NCI-H128 (cell line): ENCODE measurements at regions not wholly inside any gene's neighbourhood (a gene's known extent, or its start where the extent isn't known, plus 50 kb on each side); places are given as distances from the start of the nearest gene placed in this dataset.

Source experiments
- DNase-seq: peaks from one replicate; lab custom pipeline; 2025; ENCODE audit not compliant: unreplicated experiment; lab: John Stamatoyannopoulos, UW

- no peak for DNase-seq
These were observed 378.2 kb upstream of the BTBD3 start for GRCh38 chr20:11539450-11539849.

- no peak for DNase-seq
These were observed 377.1 kb upstream of the BTBD3 start for GRCh38 chr20:11540558-11540957.

DNA sequence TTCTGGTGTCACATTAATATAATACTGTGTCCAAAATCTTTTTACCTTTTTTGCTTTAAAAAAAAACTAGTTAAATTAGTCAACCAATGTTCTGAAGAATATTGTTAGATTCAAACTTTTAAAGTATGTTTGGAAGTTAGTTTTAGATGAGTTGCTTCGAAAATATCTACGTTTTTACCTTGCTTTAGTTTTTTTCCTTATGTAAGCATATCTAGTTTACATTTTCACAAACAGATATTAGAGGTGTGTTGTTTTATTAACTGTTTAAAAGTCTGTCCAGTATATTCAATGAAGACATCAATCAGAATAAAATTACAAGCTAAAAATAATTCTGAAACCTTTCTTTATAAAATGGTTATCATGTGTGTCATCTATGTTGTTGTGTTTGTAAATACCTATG, 375.0 kb upstream of the BTBD3 start:
- no peak for DNase-seq

DNA sequence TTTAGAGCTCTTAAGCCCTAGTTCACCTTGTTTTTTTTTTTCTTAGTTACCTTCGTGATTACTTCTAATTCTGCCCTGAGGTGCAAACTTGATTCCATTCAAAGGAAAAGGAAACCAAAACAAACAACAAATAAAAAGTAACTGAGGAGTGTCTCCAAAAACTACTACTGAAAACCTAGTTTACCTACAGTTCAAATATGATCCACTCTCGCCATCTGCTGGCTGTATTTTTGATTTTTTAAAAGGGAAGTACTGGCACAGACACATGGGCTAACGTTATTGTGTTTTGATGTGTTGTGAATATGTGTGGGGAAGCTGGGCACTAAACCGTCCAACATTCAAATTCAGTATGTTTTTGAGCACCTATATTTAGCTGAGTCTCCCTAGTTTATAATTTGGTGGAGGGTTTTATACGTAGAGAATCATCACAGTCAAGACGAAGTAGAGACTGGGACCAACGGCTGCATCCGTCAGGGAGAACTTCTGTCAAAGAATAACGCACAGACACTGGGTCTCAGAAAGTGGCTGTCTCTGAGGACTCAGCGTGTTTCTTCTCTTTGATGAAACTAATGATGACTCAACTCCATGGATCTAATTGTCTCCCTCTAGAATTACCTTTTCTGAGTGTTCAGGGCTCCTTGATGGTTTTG, 373.5 kb upstream of the BTBD3 start:
- peak; percentile 20 for DNase-seq

DNA sequence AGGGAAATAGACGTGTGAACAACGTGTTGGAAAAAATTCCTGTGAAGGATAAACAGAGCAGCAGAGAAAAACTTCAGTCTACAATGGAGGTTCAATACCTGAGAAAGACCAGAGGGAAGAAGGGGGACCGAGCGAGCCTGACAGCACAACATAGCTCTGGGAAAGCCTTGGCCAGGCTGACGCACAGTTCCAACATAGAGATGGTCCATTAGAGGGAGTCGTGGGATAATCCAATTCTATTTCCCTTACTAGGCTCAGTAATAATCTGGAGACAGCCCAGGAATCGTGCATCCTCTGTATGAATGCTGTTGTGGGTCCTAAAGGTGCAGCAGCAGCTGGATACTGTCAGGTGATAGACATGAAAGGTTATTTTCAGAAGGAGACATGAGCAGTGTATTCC, 370.8 kb upstream of the BTBD3 start:
- no peak for DNase-seq

GRCh38 chr20:11549172-11550103, 368.3 kb upstream of the BTBD3 start:
- no peak for DNase-seq

GRCh38 chr20:11550657-11551338, 366.9 kb upstream of the BTBD3 start:
- no peak for DNase-seq

DNA sequence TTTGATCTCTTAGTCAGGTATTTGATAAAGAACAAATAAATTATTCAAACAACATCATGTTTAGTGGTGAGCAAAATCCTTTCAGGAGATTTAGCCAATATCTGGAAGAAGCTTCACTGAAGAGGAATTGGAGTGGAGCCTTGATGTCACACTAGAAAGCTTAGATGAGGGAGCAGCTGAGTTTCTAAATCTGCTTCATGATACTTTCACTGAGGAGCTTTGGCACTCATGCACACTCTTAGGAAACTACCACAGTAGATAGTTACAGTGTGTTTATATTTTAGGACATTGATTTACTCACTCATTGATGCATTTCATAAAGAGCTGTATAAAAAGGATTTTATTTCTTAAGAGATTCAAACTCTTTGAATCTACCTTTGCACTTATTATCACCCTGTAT, 366.2 kb upstream of the BTBD3 start:
- DNase-seq = no peak

DNA sequence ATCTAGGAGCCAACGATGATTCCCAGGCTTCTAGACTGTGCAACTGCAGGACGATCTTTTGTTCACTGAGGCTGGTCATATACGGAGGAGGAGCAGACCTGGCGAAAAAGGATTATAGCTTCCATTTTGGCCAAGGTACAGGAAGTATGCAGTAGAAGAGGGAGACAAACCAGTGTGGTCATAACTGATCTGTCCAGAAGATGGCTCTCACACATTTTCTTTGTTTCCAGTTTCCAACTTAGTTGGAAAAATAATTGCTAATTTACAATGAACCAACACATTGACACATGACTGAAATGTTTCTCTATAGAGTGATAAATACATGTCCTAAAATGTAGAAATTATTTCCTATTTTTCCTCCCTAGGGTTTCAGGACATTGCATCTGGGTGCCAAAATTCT, 364.1 kb upstream of the BTBD3 start:
- DNase-seq = no peak

DNA sequence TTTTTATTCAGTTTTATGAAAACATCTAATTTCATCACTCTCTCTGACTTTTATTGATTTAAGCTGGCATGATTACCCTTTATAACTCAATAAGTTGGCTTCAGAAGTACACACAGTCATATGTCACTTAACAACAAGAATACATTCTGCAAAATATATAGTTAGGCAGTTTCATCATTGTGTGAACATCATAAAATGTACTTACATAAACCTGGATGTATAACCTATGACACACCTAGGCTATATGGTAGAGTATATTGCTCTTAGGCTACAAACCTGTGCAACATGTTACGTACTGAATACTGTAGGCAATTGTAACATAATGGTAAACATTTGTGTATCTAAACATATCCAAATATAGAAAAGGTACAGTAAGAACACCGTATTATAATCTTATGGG, 362.2 kb upstream of the BTBD3 start:
- DNase-seq = no peak

GRCh38 chr20:11556410-11556809, 361.3 kb upstream of the BTBD3 start:
- no peak for DNase-seq

GRCh38 chr20:11564491-11564890, 353.2 kb upstream of the BTBD3 start:
- no peak for DNase-seq

- no peak for DNase-seq
These were observed 348.5 kb upstream of the BTBD3 start for GRCh38 chr20:11569163-11569562.

GRCh38 chr20:11573507-11573906, 344.2 kb upstream of the BTBD3 start:
- no peak for DNase-seq

DNA sequence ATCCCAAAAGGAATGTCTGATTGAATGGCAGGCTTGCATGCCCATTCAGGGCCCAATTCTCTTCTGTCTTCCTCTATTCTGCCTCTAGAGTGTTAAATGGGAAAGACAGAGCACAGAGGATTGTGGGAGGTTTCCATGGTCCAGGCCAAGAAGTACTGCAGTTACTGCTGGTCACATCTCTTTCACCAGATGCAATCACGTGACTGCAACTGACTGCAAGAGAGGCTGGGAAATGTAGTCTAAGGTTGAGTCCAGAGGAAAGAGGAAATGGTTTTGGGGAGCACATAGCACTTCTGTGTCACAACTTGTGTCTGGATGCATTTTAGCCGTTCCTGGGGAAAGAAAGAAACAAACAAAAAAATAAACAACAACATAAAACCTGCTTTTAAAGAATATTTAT, 336.4 kb upstream of the BTBD3 start:
- no peak for DNase-seq

DNA sequence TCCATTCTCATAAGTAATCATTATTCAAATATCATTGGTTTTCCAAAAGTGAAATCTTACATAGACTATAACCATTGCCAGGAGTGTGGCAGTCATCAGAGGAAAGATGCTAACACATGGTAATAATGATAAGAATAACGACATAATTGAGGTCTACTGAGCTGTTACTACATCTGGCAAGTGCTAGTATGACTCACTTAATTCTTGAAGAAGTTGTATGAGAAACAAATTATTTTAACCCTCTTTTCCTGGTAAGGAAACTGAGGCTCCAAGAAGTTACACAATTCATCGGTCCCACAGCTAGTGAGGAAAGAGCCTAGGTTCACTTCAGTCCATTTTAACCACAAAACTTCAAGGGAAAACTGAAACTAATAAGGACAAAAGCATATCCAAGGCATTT, 335.6 kb upstream of the BTBD3 start:
- no peak for DNase-seq

DNA sequence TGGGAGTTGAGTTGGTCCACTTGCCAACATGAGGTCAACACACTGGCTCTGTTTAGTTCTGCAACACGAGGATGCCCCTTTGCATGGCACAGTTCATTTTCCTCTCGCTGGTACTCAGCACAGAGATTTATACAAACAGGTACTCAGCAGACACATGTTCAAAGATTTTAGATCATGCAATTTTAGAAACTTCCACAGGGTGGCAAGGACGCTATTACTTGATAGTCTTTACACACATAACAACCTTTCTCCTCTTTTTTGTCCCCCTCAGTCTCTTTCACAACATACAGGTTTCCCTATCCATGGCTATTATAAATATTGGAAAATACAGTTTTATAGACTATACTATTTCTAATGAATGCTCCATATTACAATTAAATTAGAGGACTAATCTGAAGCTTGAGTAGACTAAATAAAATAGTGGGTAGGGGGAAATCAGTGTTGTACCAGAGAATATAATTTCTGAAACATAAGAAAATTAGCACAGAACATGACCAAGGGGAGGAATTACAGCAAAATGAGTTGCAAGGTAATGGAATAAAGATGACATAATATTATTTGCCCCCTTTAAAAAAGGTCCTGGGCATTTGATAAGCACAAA, 331.8 kb upstream of the BTBD3 start:
- peak; percentile 14 for DNase-seq

- DNase-seq = no peak
These were observed 328.8 kb upstream of the BTBD3 start for GRCh38 chr20:11588875-11589274.

GRCh38 chr20:11591965-11592364, 325.7 kb upstream of the BTBD3 start:
- no peak for DNase-seq

GRCh38 chr20:11604339-11604738, 313.4 kb upstream of the BTBD3 start:
- DNase-seq = no peak

DNA sequence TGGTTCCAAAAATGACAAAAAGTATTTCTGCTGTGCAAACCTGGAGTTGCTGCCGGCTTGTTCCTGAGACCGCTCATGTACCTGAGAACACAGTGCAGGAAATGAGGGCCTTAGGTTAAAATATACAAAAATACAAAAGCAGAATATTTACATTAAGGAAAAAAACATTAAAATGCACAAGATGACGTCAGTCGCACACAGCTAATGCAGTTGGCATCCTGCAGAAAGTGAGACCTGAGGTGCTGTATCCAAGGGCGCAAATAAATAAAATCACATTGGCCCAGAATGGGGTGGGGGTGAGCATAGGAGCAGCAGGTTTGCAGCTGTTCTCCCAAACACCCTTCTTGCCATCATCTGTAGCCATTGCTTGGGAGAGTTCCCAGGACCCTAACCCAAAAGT, 310.6 kb upstream of the BTBD3 start:
- no peak for DNase-seq

GRCh38 chr20:11608736-11609135, 309.0 kb upstream of the BTBD3 start:
- DNase-seq = no peak
